Esophagus muscularis mucosa (tissue), 4 donors: ENCODE measurements at regions not wholly inside any gene's neighbourhood (a gene's known extent, or its start where the extent isn't known, plus 50 kb on each side); places are given as distances from the start of the nearest gene placed in this dataset.
"Not testable (repeated sequence)": the region's sequence is repeated elsewhere in the genome, so short reads cannot be mapped to it uniquely, and the experiment has no call there.

ENCODE experiments used
- DNase-seq: peaks from one replicate; pipeline ENCODE4 v3.0.0-alpha.2; 2017; ENCODE audit errors: extremely low spot score
- H3K27ac ChIP-seq, 4 donors: fragments of 200-600 bp; sonication (generic); replicated peaks in 1 of 4; 1 replicate in 3 of 4; 2 replicates in 1 of 4; pipeline ENCODE4 v1.5.1; 2016 to 2019; ENCODE audit warnings: mild to moderate bottlenecking in 1 of 4
- H3K27me3 ChIP-seq, 4 donors: fragments of 200-600 bp; sonication (generic); one replicate each; pipeline versions ENCODE4 v1.5.1 to v1.6.0; 2016 to 2019
- H3K36me3 ChIP-seq, 4 donors: fragments of 200-600 bp; sonication (generic); one replicate each; pipeline ENCODE4 v1.5.1; 2016 to 2019
- H3K4me1 ChIP-seq, 4 donors: fragments of 200-600 bp; sonication (generic); one replicate each; pipeline ENCODE4 v1.5.1; 2016 to 2019
- H3K4me3 ChIP-seq, 4 donors: fragments of 200-600 bp; sonication (generic); 1 replicate in 2 of 4; 2 replicates in 2 of 4; pipeline ENCODE4 v1.5.1; 2016 to 2019; ENCODE audit warnings: mild to moderate bottlenecking in 4 of 4, moderate library complexity in 1 of 4
- H3K9me3 ChIP-seq, 4 donors: fragments of 200-600 bp; sonication (generic); 1 replicate in 3 of 4; 2 replicates in 1 of 4; pipeline ENCODE4 v1.5.1; 2016 to 2019
- EP300 ChIP-seq: sonication (generic); formaldehyde crosslinking; IDR thresholded peaks from one replicate; pipeline ENCODE4 v1.6.1; 2017; ENCODE audit warnings: antibody characterized with exemption
- POLR2A ChIP-seq: fragments of 450-650 bp; IDR thresholded peaks from one replicate; pipeline ENCODE4 v1.6.1; 2017; ENCODE audit warnings: antibody characterized with exemption, moderate library complexity, mild to moderate bottlenecking, low read depth
- POLR2AphosphoS5 ChIP-seq, 2 donors: sonication (generic); formaldehyde crosslinking; IDR thresholded peaks; one replicate each; pipeline ENCODE4 v1.6.1; 2017; ENCODE audit warnings: antibody characterized with exemption in 2 of 2
- WGBS: methylation state at CpG from one replicate; pipeline ENCODE4 v1.1.5; 2018; 5-methylcytosine and 5-hydroxymethylcytosine counted together
- intact Hi-C: fragments of 100-400 bp; cut with DNase I; formaldehyde crosslinking; loops from one replicate; pipeline ENCODE4 v1.15.1; 2023
- small RNA-seq, 3 donors: library from RNA; depleted of rRNA; stranded (forward); fragments of <200 nt; gene quantifications; one replicate each; pipeline ENCODE3, GENCODE V24; 2016
- TF ChIP-seq, protein P1 (sequence below), 3 experiments: fragments of 200-600 bp in 2 of 3; fragments of 450-650 bp in 1 of 3; sonication (generic) in 2 of 3; IDR thresholded peaks; one replicate each; pipeline ENCODE4 v1.5.1; 2017 to 2019; ENCODE audit warnings: antibody characterized with exemption in 3 of 3, mild to moderate bottlenecking in 2 of 3, moderate library complexity in 1 of 3

DNA sequence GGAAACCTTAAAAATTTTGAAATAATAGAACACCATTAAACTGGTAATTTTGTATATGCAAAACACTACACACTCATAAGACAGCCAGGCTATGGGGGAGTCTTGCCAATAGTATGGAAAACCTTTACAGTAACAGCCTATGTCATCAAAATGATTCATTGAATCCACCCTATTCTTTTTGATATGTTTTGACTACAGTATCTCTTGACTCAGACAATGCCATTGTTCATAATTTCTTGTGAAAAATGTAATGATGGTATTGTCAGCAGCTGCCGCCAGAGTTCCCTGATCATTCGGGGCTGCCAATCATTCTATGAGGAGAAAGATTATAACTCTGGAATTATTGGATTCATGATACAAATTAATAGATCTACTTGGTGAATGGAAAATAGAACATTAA, 101.4 kb upstream of the POC5 start:
- Histone ChIP-seq H3K4me1 (no peaks in the 10 kb centered on the region), H3K4me3 (no peak overlapping the region), H3K9me3 (no peaks in the 10 kb centered on the region), H3K27ac (no peak overlapping the region), H3K36me3 (no peaks in the 10 kb centered on the region), H3K27me3 (peaks cover 0 to 14% (median 0%) of the 10 kb centered on the region in 4 donors)
- intact Hi-C loops = no loop called here
- DNase-seq = no peak
- TF ChIP-seq EP300 = no peak
- no peak for TF ChIP-seq POLR2A
- TF ChIP-seq POLR2AphosphoS5 (IDR thresholded peaks at IDR 0.05) = no peak
- TF ChIP-seq, protein P1, sequence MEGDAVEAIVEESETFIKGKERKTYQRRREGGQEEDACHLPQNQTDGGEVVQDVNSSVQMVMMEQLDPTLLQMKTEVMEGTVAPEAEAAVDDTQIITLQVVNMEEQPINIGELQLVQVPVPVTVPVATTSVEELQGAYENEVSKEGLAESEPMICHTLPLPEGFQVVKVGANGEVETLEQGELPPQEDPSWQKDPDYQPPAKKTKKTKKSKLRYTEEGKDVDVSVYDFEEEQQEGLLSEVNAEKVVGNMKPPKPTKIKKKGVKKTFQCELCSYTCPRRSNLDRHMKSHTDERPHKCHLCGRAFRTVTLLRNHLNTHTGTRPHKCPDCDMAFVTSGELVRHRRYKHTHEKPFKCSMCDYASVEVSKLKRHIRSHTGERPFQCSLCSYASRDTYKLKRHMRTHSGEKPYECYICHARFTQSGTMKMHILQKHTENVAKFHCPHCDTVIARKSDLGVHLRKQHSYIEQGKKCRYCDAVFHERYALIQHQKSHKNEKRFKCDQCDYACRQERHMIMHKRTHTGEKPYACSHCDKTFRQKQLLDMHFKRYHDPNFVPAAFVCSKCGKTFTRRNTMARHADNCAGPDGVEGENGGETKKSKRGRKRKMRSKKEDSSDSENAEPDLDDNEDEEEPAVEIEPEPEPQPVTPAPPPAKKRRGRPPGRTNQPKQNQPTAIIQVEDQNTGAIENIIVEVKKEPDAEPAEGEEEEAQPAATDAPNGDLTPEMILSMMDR (IDR thresholded peaks at IDR 0.05) = no peak
- 98% methylated on average over 2 of the region's 2 CpGs for WGBS

DNA sequence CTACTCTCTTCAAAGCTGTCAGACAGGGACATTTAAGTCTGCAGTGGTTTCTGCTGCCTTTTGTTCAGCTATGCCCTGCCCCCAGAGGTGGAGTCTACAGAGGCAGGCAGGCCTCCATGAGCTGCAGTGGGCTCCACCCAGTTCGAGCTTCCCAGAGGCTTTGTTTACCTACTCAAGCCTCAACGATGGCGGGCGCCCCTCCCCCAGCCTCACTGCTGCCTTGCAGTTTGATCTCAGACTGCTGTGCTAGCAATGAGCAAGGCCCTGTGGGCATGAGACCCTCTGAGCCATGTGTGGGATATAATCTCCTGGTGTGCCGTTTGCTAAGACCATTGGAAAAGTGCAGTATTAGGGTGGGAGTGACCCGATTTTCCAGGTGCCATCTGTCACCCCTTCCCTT, 82.5 kb upstream of the POC5 start:
- not testable (repeated sequence) for H3K27ac ChIP-seq, DNase-seq

DNA sequence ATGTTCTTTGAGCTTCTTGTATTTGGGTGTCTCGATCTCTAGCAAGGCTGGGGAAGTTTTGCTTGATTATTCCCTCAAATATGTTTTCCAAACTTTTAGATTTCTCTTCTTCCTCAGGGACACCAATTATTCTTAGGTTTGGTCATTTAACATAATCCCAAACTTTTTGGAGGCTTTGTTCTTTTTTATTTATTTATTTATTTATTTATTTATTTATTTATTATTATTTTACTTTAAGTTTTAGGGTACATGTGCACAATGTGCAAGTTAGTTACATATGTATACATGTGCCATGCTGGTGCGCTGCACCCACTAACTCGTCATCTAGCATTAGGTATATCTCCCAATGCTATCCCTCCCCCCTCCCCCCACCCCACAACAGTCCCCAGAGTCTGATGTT, 52.1 kb upstream of the POC5 start:
- DNase-seq, H3K4me3 ChIP-seq, H3K4me1 ChIP-seq, H3K27ac ChIP-seq, H3K27me3 ChIP-seq, H3K36me3 ChIP-seq, intact Hi-C loops: not testable (repeated sequence)
- H3K9me3 ChIP-seq = peaks cover 0 to 16% (median 9%) of the 10 kb centered on the region in 4 donors
- 84% methylated on average over 3 of the region's 3 CpGs for WGBS

More for the DNA sequence above, 82.5 kb upstream of the POC5 start:
- H3K9me3 ChIP-seq = peaks cover 0 to 26% (median 6%) of the 10 kb centered on the region in 4 donors
- H3K36me3 ChIP-seq, intact Hi-C loops, H3K4me3 ChIP-seq, H3K4me1 ChIP-seq, H3K27me3 ChIP-seq: not testable (repeated sequence)
- 74% methylated on average over 5 of the region's 6 CpGs for WGBS

Small RNA genes lying in the stretch of these regions (small RNA-seq; reads per million reads assigned to genes)
- 0 reads per million in 3 donors for gene AC108120.2
